NAMALWA (cell line): ENCODE measurements at regions not wholly inside any gene's neighbourhood (a gene's known extent, or its start where the extent isn't known, plus 50 kb on each side); places are given as distances from the start of the nearest gene placed in this dataset.
"Not testable (repeated sequence)": the region's sequence is repeated elsewhere in the genome, so short reads cannot be mapped to it uniquely, and the experiment has no call there.

Experiments
- DNase-seq: peaks from one replicate; pipeline ENCODE4 v3.0.0-alpha.2; 2015; ENCODE audit warnings: low spot score

DNA sequence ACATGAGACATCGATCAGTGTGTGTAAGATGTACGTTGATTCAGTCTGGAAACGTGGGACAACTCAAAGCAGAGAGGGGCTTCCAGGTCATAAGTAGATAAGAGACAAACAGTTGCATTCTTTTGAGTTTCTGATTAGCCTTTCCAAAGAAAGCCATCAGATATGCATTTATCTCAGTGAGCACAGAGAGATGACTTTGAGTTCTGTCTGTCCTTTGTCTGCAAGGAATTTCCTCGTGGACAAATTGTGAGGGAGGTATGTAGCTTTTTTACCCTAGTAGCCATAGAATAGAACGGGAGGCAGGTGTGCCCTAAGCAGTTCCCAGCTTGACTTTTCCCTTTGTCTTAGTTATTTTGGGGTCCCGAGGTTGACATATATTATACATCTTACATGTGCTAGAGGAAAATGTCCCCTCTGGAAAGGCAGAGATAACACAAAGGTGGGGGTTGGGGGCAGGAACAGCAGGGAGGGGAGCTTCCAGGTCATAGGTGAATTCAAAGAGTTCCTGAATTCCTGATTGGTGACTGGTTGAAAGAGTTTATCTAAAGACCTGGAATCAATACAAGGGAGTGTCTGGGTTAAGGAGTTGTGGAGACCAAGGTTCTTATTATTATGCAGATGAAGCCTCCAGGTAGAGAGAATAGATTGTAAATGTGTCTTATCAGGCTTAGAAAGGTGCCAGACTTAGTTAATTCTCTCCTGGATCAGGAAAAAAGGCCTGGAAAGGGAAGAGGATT is 237.0 kb downstream of the NFATC2 start:
- DNase-seq, result no peak

DNA sequence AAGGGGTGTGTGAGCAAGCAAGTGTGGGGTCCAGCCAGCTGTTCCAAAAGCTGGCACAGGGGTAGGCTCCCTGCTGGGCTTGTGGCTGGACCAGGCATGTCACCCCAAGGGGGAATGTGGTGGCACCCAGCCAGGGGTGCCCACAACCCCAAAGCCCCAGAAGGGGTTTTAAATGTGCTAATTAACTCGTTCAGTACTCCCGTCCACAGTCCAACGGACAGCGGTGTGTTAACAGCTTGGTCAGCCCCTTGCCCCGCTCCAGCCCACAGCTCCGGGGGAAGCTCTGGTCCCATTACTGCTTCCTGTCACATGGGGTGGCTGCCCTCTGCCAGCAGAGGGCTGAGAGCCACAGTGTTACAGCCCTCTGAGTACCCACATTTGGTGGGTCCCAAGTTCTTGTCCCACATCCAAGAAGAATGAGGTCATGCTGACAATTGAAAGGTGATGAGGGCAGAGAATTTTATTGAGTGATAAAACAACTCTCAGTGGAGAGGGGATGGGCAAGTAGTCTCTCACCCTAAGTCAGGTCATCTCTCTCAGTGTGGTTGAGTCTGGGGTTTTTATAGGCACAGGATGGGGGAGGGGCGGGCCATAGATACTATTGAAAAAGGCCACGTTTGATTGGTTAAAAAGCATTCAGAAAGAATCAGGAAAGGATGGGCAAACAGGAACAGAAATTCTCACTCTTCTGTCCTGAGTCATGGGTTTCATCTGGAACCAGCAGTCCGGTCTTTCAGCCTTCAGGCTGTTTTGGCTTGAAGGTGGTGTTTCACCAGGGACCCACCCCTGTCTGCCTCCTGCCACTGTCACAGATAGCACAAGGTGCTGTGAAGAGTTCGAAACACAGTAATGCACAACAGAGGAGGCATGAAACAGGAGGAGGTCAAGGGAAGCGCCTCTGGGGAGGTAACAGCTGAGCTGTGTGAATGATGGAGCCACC is 238.5 kb downstream of the NFATC2 start:
- no peak for DNase-seq

DNA sequence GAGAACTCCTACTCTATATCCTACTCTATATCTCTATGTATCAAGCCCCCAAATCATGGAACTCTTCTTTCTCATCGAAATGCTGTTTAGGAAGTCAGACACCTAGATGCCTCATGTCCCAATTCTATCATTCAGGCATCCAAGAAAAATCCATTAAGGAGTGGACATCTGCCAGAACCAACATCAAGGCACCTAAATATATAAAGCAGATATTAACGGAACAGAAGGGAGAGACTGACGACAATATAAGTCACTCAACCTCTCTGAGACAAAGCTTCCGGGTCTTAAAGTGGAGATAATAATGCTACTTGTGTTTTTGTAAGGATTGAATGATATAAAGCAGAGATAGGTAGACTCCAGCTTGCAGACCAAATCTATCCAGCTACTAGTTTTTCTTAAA is 241.5 kb downstream of the NFATC2 start:
- no peak for DNase-seq

DNA sequence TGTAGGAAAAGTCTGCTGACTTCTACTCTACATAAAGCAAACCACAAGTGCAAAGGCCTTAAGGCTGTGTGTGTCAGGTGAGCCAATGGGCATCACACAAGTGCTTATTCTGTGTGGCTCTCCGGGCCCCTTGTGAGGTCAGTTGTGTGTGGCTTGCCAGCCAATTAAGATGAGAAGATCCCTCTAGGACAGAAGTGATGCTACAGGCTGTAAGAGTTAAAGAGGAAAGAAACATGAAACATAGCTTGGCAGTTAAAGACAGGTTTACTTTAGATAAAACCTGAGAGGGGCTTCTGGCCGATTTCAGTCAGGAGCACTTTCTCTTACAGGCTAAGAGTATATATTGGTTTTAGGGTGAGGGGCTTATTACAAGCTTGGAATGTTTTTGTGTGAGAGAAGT is 242.4 kb downstream of the NFATC2 start:
- no peak for DNase-seq

DNA sequence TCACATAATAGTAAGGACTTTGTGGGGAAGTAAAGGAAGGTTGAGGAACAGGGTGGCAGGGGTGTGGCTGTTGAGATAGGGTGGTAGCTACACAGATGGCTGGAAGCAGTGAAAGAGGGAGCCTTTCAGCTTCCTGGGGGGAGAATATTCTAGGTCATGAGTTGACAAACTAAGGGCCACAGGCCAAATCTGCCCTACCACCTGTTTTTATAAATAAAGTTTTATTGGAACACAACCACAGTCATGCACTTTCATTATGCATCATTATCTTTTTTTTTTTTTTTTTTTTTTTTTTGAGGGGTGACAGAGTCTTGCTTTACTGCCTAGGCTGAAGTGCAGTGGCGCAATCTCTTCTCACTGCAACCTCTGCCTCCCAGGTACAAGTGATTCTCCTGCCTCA is 243.1 kb downstream of the NFATC2 start:
- no peak for DNase-seq

DNA sequence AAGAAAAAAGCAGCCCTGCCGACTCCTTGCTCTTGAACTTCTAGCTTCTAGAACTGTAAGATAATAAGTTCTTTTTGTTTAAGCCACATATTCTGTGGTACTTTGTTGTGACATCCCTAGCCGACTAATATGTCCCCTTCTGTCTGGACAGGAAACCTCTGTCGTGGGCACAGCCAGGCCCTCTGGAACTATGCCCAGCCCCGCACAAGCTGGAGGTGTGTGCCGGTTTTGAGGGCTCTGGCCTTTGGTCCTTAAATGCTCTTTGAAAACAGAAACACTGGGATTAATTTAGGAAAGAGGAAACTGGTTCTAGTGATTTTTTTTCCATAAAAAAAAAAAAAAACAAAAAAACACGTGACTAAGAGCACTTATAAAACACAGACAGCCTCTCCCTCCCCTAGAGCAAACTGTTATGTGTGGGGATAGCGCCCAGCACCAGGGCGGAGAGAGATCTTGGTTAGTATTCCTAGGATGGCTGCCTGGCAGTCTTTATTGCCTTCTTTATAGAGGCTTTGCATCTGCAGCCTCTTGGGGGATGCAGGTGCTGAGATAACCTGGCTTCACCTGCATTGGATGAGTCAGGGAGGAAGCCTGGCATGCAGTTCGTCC is 244.3 kb downstream of the NFATC2 start:
- no peak for DNase-seq

DNA sequence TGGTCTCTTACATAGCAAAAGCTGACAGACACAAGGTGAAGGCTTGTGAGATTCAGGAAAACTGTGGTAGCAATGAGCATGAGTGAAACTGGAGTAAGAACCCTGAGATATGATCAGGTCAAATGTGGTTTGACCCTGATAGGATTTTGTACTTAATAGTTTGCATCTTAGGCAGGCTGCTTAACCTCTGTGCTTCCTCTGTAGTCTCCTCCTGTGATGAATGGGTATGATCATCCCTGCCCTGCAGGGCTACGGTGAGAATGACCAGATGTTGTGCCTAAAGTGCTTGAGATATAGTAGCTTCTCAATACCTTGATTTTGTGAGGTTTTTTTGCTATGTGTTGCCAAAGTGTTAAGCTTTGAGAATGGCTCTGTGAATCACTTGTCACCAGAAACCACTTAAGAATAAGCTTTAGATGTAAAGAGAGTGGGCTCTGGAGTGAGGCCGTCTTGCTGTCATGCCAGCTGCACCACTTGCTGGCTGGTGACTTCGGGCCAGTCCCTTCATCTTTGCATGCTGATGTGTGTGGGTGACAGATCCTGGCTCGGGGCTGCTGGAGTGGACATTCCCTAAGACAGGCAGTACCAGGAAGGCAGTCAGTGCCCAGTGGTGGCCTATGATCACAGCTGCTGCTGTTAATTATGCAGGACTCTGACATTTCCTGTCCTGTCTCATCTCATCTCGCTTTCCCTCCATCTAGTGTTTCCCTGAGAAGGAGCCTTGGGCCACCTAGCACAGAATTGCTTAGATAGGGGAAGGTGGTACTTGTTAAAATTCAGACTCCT is 254.7 kb downstream of the NFATC2 start:
- DNase-seq, result no peak

DNA sequence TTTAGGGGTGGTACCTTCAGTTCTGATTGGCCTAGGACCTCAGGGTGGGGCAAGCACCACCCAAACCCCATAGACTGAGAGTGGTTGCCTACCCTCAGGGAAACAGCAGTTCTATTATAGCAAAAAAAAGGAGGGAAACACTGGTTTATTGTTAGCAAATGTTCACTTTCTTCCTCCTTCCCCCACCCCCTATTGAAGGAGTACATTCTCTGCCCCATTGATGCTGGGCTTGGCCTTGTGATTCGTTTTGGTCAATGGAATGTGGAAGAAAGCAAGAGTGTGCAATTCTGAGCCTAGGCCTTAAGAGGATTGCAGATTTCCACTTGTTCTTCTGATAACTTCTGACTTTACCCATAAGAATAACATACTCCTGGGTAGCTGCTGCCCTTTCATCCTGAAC is 255.8 kb downstream of the NFATC2 start:
- no peak for DNase-seq

DNA sequence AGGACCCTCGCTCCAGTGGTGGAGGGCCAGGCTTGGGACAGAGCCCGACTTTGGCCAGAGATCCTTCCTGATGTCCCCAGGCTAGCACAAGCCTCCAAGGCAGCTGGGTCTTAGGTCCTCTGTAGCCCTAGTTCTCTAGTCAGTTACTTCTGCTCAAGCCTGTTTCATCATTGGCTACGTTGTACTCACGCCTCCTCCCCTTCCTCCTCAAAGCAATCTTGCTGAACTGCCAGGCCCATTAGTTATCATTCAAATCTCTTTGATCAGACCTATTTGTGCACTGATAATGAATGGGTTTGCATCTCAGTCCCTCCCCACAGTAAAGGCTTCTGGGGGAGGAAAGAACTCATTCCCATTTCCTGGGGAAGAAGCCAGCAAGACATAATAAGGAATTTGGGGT is 256.8 kb downstream of the NFATC2 start:
- DNase-seq, result no peak

DNA sequence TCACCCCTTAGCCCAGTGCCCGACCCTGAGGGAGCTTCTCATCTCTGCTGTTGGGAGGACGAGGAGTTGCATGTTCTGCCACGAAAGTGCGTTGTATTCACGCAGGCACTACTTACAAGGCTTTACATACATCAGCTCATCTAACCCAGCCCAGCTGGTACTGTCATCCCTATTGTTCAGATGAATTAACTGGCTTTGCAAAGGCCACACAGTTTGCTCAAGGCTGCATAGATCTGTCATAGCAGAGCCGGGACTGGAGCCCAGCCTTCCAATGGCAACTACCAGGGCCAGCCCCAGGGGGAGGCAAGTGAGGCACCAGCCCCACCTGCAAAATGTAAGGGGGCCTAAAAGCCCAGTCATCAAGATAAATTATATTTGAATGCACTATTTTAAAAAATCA is 257.6 kb downstream of the NFATC2 start:
- no peak for DNase-seq

DNA sequence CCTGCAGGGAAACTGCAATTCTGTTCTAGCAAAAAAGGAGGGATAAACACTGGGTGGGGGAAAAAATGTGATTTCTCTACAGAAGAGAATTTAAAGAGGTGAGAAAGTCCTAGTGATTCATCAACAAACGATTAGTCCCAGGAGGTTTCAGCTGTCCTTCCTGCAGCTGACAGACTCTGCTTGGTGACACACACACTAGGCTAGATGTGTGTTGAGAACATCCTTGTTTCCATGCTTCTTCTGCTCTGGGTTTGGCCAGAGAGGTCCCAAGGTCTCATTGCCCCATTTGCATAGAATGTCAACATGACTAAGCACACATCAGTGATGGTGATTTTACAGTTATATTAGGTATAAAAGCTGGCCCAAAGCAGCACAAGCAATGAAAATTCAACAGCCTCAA is 258.3 kb downstream of the NFATC2 start:
- no peak for DNase-seq

DNA sequence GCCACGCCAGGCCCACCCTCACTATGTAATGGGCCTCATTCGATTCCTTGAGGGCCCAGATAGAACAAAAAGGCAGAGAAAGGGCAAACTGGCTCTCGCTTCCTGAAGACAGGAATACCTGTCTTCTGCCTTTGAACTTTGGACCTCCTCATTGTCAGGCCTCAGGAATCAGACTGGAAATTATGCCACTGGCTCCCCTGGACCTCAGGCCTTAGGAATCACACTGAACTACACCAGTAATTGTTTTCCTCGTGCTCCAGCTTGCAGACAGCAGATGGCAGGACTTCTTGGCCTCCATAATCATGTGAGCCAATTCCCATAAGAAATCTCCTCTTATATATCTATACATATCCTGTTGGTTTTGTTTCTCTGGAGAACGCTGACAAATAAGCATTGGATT is 258.6 kb upstream of the KCNG1 start:
- no peak for DNase-seq

DNA sequence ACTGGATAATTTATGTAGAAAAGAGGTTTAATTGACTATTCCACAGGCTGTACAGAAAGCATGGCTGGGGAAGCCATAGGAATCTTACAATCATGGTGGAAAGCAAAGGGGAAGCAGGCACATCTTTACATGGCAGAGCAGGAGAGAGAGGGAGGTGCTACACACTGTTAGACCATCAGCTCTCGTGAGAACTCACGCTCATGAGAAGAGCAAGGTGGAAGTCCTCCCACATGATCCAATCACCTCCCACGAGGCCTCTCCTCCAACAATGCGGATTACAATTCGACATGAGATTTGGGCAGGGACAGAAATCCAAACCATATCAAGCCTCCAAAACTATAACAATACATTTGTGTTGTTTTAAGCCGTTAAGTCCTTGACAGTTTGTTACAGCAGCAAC is 257.1 kb upstream of the KCNG1 start:
- no peak for DNase-seq

DNA sequence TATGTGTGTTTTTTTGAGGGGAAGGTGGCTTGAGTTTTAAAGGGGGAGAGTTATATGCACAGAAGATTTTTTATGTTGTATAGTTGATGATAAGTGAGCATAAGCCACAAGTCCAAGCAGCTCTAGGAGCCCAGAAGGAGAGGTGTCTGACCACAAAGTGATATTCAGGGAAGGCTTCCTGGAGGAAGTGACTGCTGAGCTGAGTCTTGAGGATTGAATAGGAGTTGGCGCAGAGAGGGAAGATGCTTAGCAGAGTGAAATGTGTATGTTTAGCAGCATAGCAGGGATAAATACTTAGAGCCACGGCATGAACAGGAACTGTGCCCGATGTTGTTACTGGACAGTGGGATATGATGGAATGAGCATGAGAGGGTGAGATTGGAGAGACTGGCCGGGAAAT is 255.1 kb upstream of the KCNG1 start:
- no peak for DNase-seq

DNA sequence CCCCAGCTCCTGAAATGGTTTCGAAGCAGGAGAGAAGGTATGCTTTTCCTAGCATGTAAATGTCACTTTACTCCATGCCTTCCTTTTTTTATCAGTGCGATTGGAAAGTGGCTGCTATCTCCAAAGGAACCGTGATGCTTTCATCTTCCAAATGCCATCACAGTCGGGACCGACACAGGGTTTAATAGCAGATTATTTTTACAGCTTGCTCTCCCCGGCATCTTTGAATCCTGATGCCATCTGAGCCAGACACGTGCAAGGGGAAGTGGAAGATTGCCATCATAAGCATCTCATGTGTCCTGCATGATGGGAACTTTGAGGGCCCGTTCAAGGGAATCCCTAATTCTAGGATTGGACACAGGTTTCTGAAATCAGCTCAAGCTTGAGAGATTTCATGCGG is 253.4 kb upstream of the KCNG1 start:
- no peak for DNase-seq

DNA sequence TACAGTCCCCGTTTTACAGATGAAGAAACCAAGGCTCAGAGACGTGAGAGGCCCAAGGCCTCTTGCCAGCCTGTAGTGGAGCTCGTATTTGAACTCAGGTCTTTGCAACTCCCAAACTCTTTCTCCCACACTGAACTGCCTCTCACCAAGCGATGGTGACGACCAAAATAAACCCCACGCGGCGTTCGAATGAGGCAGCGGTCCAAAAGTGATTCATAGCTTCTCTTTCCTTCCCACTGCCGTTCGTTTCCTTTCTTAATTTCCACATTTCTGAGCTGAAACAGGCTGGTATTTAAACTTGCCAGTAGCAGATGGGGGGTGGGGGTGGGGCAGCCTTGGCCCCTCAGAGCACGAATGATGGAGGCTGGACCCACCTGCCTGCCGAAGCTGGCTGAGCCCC is 252.9 kb upstream of the KCNG1 start:
- no peak for DNase-seq

DNA sequence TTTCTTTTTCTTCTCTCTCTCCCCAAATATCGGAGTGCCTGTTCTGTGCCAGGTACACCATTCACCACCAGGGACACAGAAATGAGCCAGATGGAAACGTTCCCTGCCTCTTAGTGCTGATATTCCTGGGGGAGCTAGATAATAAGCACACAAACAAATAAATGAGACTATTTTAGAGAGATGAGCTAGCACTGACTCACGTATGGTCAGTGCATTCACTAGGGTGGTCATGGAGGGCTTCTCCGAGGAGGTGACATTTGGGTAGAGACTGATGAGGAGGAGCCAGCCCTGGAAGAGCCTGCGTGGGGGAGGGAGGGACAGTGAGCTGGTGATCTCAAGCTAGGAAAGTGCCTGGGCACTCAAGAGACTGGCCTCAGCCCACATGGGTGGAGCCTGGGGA is 252.3 kb upstream of the KCNG1 start:
- no peak for DNase-seq

DNA sequence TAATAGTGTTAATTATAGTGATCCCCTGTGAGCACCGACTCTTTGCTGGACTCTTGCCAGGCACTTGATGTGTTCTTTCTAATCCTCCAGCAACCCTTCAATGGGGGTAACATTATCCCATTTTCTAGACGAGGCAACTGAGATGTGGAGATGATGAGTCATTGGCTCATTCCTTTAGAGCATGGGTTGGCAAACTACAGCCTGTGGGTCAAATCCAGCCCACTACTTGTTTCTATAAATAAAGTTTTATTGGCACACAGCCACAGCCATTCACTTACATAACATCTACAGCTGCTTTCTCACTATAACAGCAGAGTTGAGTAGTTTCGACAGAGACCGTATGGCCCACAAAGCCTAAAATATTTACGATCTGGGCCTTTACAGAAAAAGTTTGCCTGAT is 249.5 kb upstream of the KCNG1 start:
- DNase-seq, result no peak

DNA sequence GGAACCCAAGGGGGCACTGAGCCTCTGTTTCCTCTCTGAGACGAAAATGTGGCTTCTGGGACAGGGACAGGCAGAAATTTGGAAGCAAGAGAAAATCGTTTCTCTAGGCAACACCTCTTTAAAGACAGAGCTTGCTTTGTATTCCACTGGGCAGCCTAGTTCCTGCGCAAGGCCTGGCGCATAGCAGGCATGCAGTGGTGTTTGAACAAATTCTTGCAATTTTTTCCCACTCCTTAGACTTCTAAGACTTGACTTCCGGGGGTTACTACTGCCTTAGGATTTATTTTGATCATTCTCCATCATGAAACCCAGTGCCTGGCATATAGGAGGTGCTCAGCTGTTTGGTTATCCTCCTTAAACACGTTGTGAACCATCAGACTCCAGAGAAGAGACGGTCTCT is 249.0 kb upstream of the KCNG1 start:
- DNase-seq, result no peak

DNA sequence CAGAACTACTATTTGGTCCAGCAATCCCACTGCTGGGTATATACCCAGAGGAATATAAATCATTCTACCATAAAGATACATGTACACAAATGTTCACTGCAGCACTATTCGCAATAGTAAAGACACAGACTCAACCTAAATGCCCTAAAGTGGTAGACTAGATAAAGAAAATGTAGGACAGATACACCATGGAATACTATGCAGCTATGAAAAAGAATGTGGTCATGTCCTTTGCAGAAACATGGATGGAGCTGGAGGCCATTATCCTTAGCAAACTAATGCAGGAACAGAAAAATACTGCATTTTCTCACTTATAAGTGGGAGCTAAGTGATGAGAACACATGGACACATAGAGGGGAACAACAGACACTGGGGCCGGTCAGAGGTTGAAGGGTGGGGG is 248.4 kb upstream of the KCNG1 start:
- DNase-seq, result not testable (repeated sequence)

DNA sequence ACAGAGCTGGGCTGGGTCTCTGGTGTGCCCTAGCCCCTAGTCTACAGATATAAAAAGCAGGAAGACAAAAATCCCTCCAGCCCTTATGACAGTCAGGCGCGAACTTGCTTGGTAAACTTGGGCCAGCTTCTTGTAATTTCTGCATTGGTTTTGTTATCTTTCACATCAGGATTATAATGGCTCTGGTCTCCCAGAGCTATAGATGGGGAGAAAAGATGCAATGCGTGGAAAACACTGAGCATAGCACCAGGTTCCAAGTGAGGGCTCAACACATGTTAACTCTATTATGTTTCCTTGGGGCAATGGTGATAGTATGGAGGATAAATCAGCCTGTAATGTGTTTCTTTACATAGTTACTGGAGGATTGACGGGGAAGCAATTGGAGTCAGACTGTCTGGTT is 246.8 kb upstream of the KCNG1 start:
- DNase-seq, result no peak

DNA sequence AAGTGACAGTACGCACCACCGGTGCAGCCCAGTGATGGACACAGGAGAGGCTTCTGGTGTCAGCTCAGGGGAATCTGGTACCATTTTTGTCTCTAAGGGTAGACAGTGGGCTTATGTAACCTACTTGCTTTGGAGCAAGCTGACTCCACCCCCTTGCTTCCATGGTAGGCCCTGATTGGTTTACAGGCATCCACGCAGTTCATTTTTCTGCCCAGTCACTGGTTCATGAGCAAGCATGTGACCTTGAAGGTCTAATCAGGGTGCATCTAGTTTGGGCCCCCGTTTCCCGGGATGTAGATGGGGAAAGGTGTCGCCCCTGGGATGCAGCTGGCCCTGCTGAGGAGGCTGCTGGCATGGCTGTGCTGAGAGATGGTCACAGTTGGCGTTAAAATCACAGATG is 244.8 kb upstream of the KCNG1 start:
- no peak for DNase-seq
